GM12864 (cell line): ENCODE measurements at regions not wholly inside any gene's neighbourhood (a gene's known extent, or its start where the extent isn't known, plus 50 kb on each side); places are given as distances from the start of the nearest gene placed in this dataset.

Source experiments
- DNase-seq: peaks from one replicate; pipeline ENCODE4 v3.0.0-alpha.2; 2011; ENCODE audit warnings: low read depth
- H3K4me3 ChIP-seq: 2 replicates; pipeline ENCODE4 v1.5.1; 2011; ENCODE audit warnings: mild to moderate bottlenecking, low read depth, low read length, control low read depth
- CTCF ChIP-seq: IDR thresholded peaks from 2 replicates; pipeline ENCODE4 v1.5.1; 2011; ENCODE audit warnings: low read depth, mild to moderate bottlenecking, moderate library complexity, low read length, control low read depth, inconsistent platforms; ENCODE audit errors: missing control alignments

DNA sequence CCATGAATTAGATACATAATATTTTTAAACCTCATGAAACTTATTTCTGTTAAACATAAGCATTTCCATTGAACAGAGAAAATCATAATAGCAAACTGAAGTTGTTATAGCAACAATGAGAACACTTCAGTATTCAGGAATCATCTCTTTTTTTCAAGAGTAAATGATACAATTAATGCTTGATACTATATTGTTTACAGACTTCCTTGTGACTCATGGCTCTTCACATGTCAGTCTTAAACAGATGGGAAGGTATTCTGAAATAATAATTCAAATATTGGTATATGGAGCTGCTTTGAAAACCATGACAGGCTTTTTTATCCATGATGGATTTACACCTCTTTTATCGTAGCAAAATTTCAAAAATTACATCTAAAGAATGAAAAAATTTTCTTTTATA lies 226.5 kb upstream of the RBMS1 start:
- DNase-seq: no peak
- no peak for TF ChIP-seq CTCF

GRCh38 chr2:160721089-160722040 lies 227.8 kb upstream of the RBMS1 start:
- TF ChIP-seq CTCF: no peak
- DNase-seq: no peak
- no peak overlapping the region for H3K4me3 ChIP-seq

More for the DNA sequence above, 226.5 kb upstream of the RBMS1 start:
- no peak overlapping the region for H3K4me3 ChIP-seq

DNA sequence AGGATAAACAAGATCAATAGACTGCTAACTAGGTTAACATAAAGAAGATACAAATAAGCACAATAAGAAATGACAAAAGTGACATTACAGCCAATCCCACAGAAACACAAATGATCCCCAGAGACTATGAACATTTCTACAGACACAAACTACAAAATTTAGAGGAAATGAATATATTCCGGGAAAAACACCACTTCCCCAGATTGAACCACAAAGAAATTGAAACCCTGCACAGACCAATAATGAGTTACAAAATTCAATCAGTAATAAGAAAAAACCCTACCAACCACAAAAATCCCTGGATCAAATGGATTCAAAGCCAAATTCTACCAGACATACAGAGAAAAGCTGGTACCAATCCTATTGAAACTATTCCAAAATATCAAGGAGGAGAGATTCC lies 232.4 kb upstream of the RBMS1 start:
- DNase-seq: no peak
- TF ChIP-seq CTCF: no peak
- H3K4me3 ChIP-seq: no peak overlapping the region

GRCh38 chr2:160730296-160730995 lies 236.8 kb upstream of the RBMS1 start:
- no peak for TF ChIP-seq CTCF
- no peak overlapping the region for H3K4me3 ChIP-seq
- no peak for DNase-seq

GRCh38 chr2:160731415-160731814 lies 237.8 kb upstream of the RBMS1 start:
- no peak for TF ChIP-seq CTCF
- DNase-seq: no peak
- H3K4me3 ChIP-seq: no peak overlapping the region

DNA sequence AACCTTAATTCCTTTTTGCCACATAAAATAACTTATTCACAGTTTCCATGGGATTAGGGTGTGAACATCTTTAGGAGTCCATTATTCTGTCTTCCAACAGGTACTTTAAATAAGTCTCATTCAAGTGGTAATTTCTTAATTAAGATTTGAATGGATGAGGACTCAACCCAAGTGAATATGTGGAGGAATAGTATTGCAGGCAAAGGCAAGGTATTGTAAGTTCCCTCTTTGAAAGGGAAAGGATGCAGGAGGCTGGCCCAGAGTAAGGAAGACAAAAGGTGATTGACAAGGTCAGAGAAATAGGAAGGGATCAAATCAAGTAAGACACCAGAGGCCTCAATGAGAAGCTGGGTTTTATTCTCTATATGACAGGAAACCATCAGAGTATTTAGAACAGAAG lies 238.2 kb upstream of the RBMS1 start:
- H3K4me3 ChIP-seq: no peak overlapping the region
- no peak for TF ChIP-seq CTCF
- DNase-seq: no peak
